GM12892 (cell line): ENCODE measurements at regions not wholly inside any gene's neighbourhood (a gene's known extent, or its start where the extent isn't known, plus 50 kb on each side); places are given as distances from the start of the nearest gene placed in this dataset.

Experiments
- DNase-seq: peaks from one replicate; pipeline ENCODE4 v3.0.0; 2011; ENCODE audit not compliant: insufficient read length
- FAIRE-seq: peaks from 2 replicates; lab custom pipeline; 2011; peaks lifted over from hg19 to GRCh38; lab: Jason Lieb, UNC
- POLR2A ChIP-seq: IDR thresholded peaks from 2 replicates; pipeline ENCODE4 v1.6.1; 2011; ENCODE audit warnings: low read depth, low read length, control low read depth
- POLR2AphosphoS5 ChIP-seq: IDR thresholded peaks from 2 replicates; pipeline ENCODE4 v1.6.1; 2011; ENCODE audit warnings: low read depth, low read length, control low read depth
- TAF1 ChIP-seq: IDR thresholded peaks from 2 replicates; pipeline ENCODE4 v1.6.1; 2011; ENCODE audit warnings: low read depth, mild to moderate bottlenecking, control low read depth, low read length, borderline replicate concordance

DNA sequence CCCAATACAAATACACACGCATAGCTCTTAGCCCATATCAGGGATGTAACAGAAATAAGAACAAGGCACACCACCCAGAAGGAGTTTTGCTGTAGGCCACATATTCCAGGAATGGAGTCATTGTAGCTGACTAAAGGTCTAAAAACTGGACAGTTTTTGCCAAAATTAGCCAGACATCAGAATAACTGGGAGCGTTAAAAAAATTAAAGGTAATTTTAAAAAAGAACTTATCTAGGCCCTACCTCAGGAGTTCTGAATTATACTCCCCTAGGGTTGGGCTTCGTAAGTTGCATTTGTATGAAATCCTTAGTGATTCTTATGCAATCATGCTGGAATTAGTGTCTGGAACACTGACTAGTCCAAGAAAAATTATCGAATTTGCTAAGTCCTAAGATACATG, 987.7 kb downstream of the GALC start:
- DNase-seq: no peak
- TF ChIP-seq POLR2AphosphoS5 (no peak), POLR2A (no peak)
- no peak for FAIRE-seq

DNA sequence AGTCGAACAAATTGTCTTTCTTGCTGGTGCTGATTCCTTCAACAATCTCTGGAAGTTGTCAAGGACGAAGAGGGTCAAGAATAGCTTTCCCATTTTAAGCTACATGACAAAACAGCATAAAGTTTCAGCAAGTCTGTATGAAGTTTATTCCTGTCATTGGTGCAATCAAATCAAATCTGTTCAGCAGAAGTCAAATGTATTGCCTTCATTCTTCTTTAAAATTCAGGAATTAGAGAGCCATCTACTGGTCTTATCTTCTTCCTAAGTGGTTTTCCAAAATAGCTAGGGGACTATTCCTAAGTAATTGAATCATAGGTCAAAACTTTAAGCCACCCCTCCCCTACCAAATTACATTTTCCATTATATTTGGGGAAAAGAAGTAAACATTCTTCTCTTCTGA, 990.2 kb downstream of the GALC start:
- no peak for DNase-seq
- no peak for FAIRE-seq
- TF ChIP-seq POLR2A (no peak), POLR2AphosphoS5 (no peak), TAF1 (no peak)

DNA sequence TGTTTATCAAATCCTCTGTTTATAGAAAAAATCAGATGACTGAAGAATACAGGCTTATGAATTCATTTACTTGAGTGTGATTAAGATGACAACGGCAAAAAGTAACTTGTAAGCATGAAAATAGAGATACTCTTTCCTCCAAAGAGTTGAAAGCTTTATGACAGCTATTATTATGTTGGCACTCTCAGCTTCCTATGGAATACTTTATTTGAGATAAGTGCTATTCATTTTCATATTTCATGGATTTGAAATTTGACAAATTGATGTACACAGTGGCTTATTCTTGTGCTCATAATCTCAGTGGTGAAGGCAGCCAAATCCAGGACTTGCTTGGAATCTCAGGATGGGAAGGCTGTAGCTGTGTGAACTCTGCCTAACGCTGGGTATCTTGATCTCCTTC, 991.6 kb downstream of the GALC start:
- TF ChIP-seq POLR2AphosphoS5 (no peak), POLR2A (no peak), TAF1 (no peak)
- DNase-seq (no peak), FAIRE-seq (no peak)

DNA sequence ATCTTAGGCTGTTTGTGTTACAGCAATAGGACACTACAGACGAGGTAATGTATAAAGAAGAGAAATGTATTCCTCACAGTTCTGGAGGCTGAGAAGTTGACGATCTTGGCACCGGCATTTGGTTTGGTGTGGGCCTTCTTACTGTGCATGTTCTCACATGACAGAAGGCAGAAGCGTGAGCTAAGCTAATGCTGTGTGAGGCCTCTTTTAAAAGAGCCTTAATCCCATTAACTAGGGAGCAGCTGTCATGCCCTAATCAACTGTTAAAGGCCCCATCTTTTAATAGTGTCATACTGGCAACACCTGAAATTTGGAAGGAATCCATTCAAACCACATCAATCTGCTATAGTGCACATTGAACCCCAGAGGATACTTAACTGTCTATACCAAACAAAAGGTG, 992.9 kb downstream of the GALC start:
- FAIRE-seq: no peak
- TF ChIP-seq POLR2A: no peak
- no peak for TF ChIP-seq POLR2AphosphoS5
- TF ChIP-seq TAF1: no peak
- DNase-seq: no peak

DNA sequence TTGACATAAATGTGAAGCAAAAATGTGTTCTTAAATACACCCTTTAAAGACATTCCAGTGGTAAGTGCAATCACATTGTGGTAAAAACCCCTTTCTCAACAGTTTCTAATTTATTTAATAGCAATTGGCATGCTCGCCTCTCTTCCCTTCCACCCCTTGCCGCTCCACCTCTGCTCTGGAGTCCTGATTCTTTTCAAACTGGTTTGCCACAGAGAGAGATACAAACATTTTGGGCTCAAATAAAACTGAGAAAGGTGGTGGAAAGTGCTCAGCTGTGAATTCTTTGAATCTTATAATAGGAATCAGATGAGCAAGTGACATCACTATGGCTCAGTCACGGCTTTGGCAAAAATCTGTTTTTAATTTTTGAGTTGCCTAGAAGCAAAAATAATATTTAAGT, 993.9 kb downstream of the GALC start:
- DNase-seq (no peak), FAIRE-seq (no peak)
- TF ChIP-seq POLR2A (no peak), TAF1 (no peak), POLR2AphosphoS5 (no peak)

DNA sequence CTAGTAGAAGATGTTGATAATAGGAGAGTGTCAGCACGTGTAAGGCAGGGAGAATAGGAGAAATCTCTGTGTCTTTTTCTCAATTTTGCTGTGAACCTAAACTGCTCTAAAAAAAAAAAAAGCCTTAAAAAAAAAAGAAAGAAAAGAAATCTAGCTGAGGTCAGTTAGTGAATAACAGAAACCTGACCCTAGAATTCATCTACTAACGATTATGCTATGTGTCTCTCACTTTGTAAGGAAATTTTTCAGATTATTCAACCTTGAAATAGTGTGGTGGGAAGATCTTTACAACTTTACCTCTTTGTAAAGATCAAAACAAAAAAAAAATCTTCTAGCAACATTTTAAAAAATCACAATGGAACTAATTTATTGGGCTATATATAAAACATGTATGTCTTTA, 995.7 kb downstream of the GALC start:
- no peak for FAIRE-seq
- TF ChIP-seq TAF1: no peak
- no peak for TF ChIP-seq POLR2AphosphoS5
- TF ChIP-seq POLR2A: no peak
- no peak for DNase-seq

DNA sequence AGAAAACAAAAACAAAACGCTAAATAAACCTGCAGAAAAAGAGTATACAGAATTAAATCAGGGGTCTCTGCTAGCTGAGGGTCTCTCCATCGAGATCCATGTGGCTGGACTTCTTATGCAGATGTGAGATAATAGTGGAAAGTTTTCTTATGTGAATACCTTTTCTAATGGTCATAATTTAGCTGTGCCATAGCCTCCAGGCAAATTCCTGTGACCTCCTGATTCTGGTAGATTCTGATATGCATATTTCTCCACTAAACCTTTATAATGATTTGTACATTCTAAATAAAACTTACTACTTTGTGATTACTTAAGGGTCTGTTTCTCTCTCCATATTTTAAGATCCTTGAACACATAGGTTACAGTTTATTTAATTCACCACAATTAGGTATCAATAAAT, 1002.6 kb downstream of the GALC start:
- FAIRE-seq (no peak), DNase-seq (no peak)
- no peak for TF ChIP-seq POLR2A
- TF ChIP-seq TAF1: no peak
- no peak for TF ChIP-seq POLR2AphosphoS5

DNA sequence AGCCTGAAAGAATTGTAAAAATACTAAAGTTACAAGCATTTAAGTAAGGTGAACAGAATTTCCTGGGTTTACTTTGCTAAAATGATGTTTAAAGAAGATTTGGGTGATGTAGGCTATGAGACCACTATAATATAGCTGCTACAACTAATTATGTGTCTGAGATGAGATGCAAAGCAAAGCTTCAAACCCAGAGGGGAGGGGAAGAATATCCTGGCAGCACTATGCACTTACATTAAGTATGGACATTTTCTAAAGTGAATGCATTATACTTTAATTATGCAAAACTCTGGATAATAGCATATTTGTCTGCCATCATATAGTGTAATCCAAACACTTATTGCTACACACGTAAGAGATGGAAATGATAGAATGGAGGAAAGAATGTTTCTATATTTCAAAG, 1003.7 kb downstream of the GALC start:
- FAIRE-seq (no peak), DNase-seq (no peak)
- TF ChIP-seq POLR2A: no peak

DNA sequence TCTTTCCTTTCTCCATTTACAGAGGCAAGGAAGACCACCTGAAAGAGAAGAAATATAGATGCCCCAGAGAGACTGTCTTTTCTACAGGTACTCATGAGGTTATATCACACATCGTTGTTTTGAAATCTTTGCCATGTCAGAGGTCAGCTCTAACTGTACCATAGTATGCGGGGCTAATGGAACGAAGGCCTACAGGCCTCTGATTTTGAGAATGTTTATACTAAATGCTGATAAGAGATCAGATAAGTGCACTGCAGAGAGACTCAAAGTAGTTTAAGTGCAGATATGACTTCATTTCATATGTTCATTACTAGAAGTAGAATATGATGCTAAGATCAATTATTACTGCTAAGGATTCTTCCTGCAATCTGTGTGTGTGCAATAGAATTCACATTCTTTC, 1005.0 kb downstream of the GALC start:
- TF ChIP-seq POLR2AphosphoS5 (no peak), POLR2A (no peak), TAF1 (no peak)
- DNase-seq: no peak
- FAIRE-seq: no peak

DNA sequence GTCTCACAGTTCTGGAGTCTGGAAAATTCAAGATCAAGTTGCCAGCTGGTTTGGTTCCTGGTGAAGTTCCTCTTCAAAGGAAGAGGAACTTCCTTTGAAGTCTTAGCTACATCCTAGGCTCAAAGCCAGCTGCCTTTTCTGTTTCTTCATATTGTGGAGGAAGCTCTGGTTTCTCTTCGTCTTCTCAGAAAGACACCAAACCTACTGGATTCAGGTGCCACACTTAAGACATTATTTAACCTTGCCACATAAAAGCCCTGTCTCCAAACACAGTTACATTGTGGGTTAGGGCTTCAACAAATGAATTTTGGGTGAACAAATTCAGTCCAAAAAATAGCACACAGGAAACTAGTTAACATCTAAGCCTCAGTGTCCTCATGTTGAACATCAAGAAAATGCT, 1019.8 kb downstream of the GALC start:
- DNase-seq (no peak), FAIRE-seq (no peak)
- no peak for TF ChIP-seq POLR2AphosphoS5
- TF ChIP-seq TAF1: no peak
- TF ChIP-seq POLR2A: no peak

DNA sequence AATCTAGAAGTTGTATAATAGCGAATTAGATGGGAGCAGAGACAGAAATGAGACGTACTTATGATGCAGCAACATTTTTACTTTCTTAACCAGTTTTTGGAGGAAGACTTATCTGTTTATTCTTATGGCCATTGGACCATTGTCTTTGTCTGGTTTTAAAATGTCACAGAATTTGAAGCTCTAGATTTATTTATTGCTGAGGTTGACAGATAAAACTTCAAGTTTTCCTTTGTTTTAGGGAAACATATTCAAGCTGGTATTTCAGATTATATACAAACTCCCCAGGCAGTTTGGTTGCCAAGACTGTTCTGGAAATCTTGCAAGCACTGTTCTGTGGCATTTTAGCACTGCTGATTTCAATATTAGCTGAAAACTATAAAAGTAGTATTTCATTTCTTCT, 1021.7 kb downstream of the GALC start:
- TF ChIP-seq TAF1: no peak
- no peak for TF ChIP-seq POLR2AphosphoS5
- TF ChIP-seq POLR2A: no peak
- DNase-seq (no peak), FAIRE-seq (no peak)

DNA sequence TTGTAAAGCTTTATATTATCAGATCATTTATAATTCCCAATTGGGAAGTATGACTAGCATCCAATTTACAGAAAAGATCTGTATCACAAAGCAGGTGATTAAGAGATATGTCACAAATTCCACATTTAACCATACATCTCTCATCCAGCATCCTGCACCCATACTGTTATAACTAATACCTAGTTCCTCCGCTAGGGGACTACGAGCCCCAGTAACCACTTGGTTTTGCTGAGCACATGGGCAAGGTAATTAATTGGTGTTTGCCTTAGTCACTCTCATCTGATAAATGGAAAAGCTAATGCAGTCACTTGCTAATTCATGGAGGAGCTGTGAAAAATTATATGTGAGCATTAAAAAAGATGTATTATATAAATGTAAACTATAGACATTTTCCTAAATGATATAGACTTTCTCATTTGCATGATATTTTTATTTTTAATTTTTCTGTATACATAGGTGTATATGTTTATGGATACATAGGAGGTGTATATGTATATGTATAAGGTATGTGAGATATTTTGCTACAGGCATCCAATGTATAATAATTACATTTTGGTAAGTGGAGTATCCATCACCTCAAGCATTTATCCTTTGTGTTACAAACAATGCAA, 1031.8 kb downstream of the GALC start:
- no peak for TF ChIP-seq POLR2A
- TF ChIP-seq POLR2AphosphoS5: no peak
- FAIRE-seq (no peak), DNase-seq (no peak)
